ENCODE measurements at regions not wholly inside any gene's neighbourhood (a gene's known extent, or its start where the extent isn't known, plus 50 kb on each side); places are given as distances from the start of the nearest gene placed in this dataset.

DNA sequence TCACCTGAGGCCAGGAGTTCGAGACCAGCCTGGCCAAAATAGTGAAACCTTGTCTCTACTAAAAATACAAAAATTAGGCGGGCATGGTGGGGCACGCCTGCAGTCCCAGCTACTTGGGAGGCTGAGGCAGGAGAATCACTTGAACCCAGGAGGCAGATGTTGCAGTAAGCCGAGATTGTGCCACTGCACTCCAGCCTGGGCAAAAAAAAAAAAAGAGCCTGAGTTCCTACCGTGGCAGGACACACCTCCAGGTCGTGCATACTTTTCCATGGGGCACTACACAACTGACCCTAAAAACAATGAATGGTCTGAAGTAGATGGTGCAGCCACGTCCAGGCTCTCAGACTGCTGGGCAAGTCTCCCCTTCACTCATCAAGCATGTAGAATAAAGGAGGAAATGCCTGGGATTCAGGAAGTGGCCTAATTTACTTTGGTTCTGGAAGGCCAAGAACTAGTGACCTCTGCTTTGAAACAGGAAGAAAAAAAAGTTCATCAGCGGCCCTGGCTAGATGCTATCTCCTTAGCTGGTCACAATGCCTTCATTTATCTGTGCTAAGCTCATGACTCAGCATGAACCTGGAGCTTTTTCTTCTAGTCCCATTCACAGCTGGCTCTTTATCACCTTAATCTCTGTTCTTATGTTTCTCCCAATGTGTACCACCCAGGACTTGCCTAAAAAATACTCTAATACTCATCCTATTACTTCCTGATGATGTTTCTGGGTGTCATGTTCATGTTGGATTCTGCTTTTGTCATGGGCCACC is 55.8 kb upstream of the OR6J1 start:
- Histone ChIP-seq H3K79me1 (ENCODE audit: low read depth, low read length) (no peaks in the 10 kb centered on the region), H3K14ac (ENCODE audit: insufficient read length) (no peak overlapping the region), H3K27ac (ENCODE audit: low read depth, low read length) (no peak overlapping the region), H3K4me1 (replicated peaks in 1 of 4; ENCODE audit: control insufficient read depth in 3 of 4, insufficient read depth in 4 of 4, low read length in 3 of 4) (no peaks in the 10 kb centered on the region), H4K8ac (ENCODE audit: extremely low read depth, insufficient read depth, low read length) (no peak overlapping the region), H3K4me3 (ENCODE audit: extremely low read depth in 1 of 4, insufficient read depth in 2 of 4, low read depth in 3 of 4, low read length in 4 of 4) (no peak overlapping the region), H2AK5ac (ENCODE audit: low read depth, low read length) (no peak overlapping the region), H3K23me2 (ENCODE audit: low read depth, low read length) (no peaks in the 10 kb centered on the region), H3K4ac (replicated peaks; ENCODE audit: insufficient read length, low read depth, low read length) (no peak overlapping the region), H3K79me2 (ENCODE audit: control insufficient read depth in 1 of 2, insufficient read depth in 2 of 2, low read length in 2 of 2) (no peaks in the 10 kb centered on the region), H3K23ac (ENCODE audit: insufficient read length) (no peak overlapping the region), H4K5ac (ENCODE audit: insufficient read length, low read depth, low read length) (no peak overlapping the region), H3K9ac (replicated peaks in 1 of 4; ENCODE audit: extremely low read depth in 1 of 4, low read depth in 3 of 4, low read length in 3 of 4) (no peak overlapping the region), H2BK12ac (ENCODE audit: low read depth, low read length) (no peak overlapping the region), H3K4me2 (ENCODE audit: insufficient read depth in 1 of 2, low read depth in 2 of 2, low read length in 2 of 2) (no peak overlapping the region), H3K56ac (replicated peaks; ENCODE audit: insufficient read length, low read depth, low read length) (no peak overlapping the region), H2BK5ac (ENCODE audit: low read depth, low read length) (no peak overlapping the region), H2BK120ac (replicated peaks; ENCODE audit: low read depth, low read length) (no peak overlapping the region), H3K27me3 (replicated peaks in 1 of 4; ENCODE audit: control insufficient read depth in 3 of 4, extremely low read depth in 1 of 4, insufficient read depth in 3 of 4, low read length in 3 of 4) (no peaks in the 10 kb centered on the region; a peak in 1 of 7 replicates), H2AFZ (ENCODE audit: low read length) (0 out of 2 replicates have a peak overlapping the region, but pooled peaks have one; percentile 23), H2BK20ac (ENCODE audit: low read length) (no peak overlapping the region), H3K9me3 (ENCODE audit: insufficient read depth in 2 of 2, low read depth in 1 of 2, low read length in 1 of 2) (no peaks in the 10 kb centered on the region), H3K36me3 (ENCODE audit: control insufficient read depth in 2 of 4, insufficient read depth in 4 of 4, low read length in 3 of 4) (no peaks in the 10 kb centered on the region), H2BK15ac (ENCODE audit: low read length) (no peak overlapping the region), H4K91ac (replicated peaks; ENCODE audit: insufficient read length, low read length) (no peak overlapping the region), H3K18ac (ENCODE audit: extremely low read depth, low read length) (no peak overlapping the region), H4K20me1 (replicated peaks in 1 of 2; ENCODE audit: control insufficient read depth in 1 of 2, insufficient read depth in 2 of 2, low read length in 2 of 2) (no peaks in the 10 kb centered on the region)
- ChIA-PET POLR2A (ENCODE audit: partially characterized antibody) (no interaction called here), CTCF (ENCODE audit: partially characterized antibody) (interaction anchor here (0.6 kb wide), 2 partner anchors 20 to 129 kb away, joined by 3 to 4 read pairs; no protein-coding TSS in a partner anchor)
- TF ChIP-seq TAF7 (optimal IDR thresholded peaks at IDR 0.05; ENCODE audit: borderline replicate concordance, low read depth, low read length): no peak
- TF ChIP-seq GABPA (IDR thresholded peaks at IDR 0.05; ENCODE audit: borderline replicate concordance, insufficient read depth, low read length): no peak
- no peak for DNase-seq (ENCODE audit: low read depth in 1 of 2, low spot score in 2 of 2)
- 89% methylated on average over 7 of the region's 8 CpGs; no CpG with 5 or more reads in 1 of the 2 experiments for WGBS, 2 experiments (ENCODE audit: extremely low coverage in 1 of 2, insufficient coverage in 1 of 2, insufficient read length in 1 of 2, insufficient replicate concordance in 2 of 2, low coverage in 1 of 2, low lambda C conversion rate in 2 of 2, missing lambda C conversion rate in 1 of 2)
- no peak for FAIRE-seq

Data from H1 (cell line).